Left ventricle myocardium inferior (tissue), 1 donor: ENCODE measurements at regions not wholly inside any gene's neighbourhood (a gene's known extent, or its start where the extent isn't known, plus 50 kb on each side); places are given as distances from the start of the nearest gene placed in this dataset.

Experiments used
- DNase-seq: peaks from one replicate; pipeline ENCODE4 v3.0.0-alpha.2; 2020
- H3K27ac ChIP-seq: fragments of 200-600 bp; replicated peaks from 2 replicates; pipeline ENCODE4 v1.8.0; 2021
- H3K27me3 ChIP-seq: fragments of 200-600 bp; 2 replicates; pipeline ENCODE4 v1.8.0; 2021; ENCODE audit warnings: low read depth
- H3K36me3 ChIP-seq: fragments of 200-600 bp; 2 replicates; pipeline ENCODE4 v1.8.0; 2021
- H3K4me1 ChIP-seq: fragments of 200-600 bp; 2 replicates; pipeline ENCODE4 v1.8.0; 2021
- H3K4me3 ChIP-seq: fragments of 200-600 bp; 2 replicates; pipeline ENCODE4 v1.8.0; 2021; ENCODE audit warnings: mild to moderate bottlenecking, moderate library complexity
- H3K9me3 ChIP-seq: fragments of 200-600 bp; replicated peaks from 2 replicates; pipeline ENCODE4 v1.8.0; 2021
- CTCF ChIP-seq: fragments of 200-600 bp; IDR thresholded peaks from 2 replicates; pipeline ENCODE4 v1.8.0; 2021; ENCODE audit warnings: antibody characterized with exemption, mild to moderate bottlenecking, borderline replicate concordance
- intact Hi-C: fragments of 100-400 bp; cut with micrococcal nuclease; formaldehyde crosslinking; loops from one replicate; pipeline ENCODE4 v1.11.0; 2022
- donor health status: DM: no; HTN: yes; CAD: no; lungs with severe emphysema.

GRCh38 chr2:60385648-60386047, 167.8 kb downstream of the BCL11A start:
- no peak overlapping the region for H3K27ac ChIP-seq
- H3K9me3 ChIP-seq, result no peaks in the 10 kb centered on the region
- DNase-seq, result no peak
- intact Hi-C loops, result no loop called here
- no peaks in the 10 kb centered on the region for H3K36me3 ChIP-seq
- no peak for TF ChIP-seq CTCF
- no peaks in the 10 kb centered on the region for H3K4me1 ChIP-seq
- no peak overlapping the region for H3K4me3 ChIP-seq
- H3K27me3 ChIP-seq, result no peaks in the 10 kb centered on the region

- no peaks in the 10 kb centered on the region for H3K36me3 ChIP-seq
- no peaks in the 10 kb centered on the region for H3K4me1 ChIP-seq
- no peak for TF ChIP-seq CTCF
- intact Hi-C loops, result no loop called here
- H3K27me3 ChIP-seq, result no peaks in the 10 kb centered on the region
- no peak for DNase-seq
- no peaks in the 10 kb centered on the region for H3K9me3 ChIP-seq
- H3K27ac ChIP-seq, result no peak overlapping the region
- H3K4me3 ChIP-seq, result no peak overlapping the region
Observed at GRCh38 chr2:60383401-60384143, 169.9 kb downstream of the BCL11A start.

GRCh38 chr2:60380411-60380810, 173.0 kb downstream of the BCL11A start:
- Histone ChIP-seq H3K27ac (no peak overlapping the region), H3K27me3 (no peaks in the 10 kb centered on the region), H3K4me1 (no peaks in the 10 kb centered on the region), H3K4me3 (no peak overlapping the region), H3K36me3 (no peaks in the 10 kb centered on the region), H3K9me3 (no peaks in the 10 kb centered on the region)
- DNase-seq, result no peak
- TF ChIP-seq CTCF, result no peak
- intact Hi-C loops, result no loop called here

- no peaks in the 10 kb centered on the region for H3K27me3 ChIP-seq
- no peak for TF ChIP-seq CTCF
- H3K4me3 ChIP-seq, result no peak overlapping the region
- H3K9me3 ChIP-seq, result no peaks in the 10 kb centered on the region
- no peaks in the 10 kb centered on the region for H3K36me3 ChIP-seq
- intact Hi-C loops, result no loop called here
- DNase-seq, result no peak
- H3K27ac ChIP-seq, result no peak overlapping the region
- no peaks in the 10 kb centered on the region for H3K4me1 ChIP-seq
Observed at GRCh38 chr2:60379684-60380083, 173.8 kb downstream of the BCL11A start.

GRCh38 chr2:60379216-60379615, 174.2 kb downstream of the BCL11A start:
- Histone ChIP-seq H3K9me3 (no peaks in the 10 kb centered on the region), H3K4me1 (no peaks in the 10 kb centered on the region), H3K27ac (no peak overlapping the region), H3K4me3 (no peak overlapping the region), H3K36me3 (no peaks in the 10 kb centered on the region), H3K27me3 (no peaks in the 10 kb centered on the region)
- intact Hi-C loops, result no loop called here
- no peak for DNase-seq
- TF ChIP-seq CTCF, result no peak
